GM10266 (cell line): ENCODE measurements at regions not wholly inside any gene's neighbourhood (a gene's known extent, or its start where the extent isn't known, plus 50 kb on each side); places are given as distances from the start of the nearest gene placed in this dataset.

Experiments
- DNase-seq: peaks from one replicate; pipeline ENCODE4 v3.0.0; 2012; ENCODE audit errors: extremely low spot score
- CTCF ChIP-seq: IDR thresholded peaks from 2 replicates; pipeline ENCODE4 v1.5.1; 2012; ENCODE audit warnings: mild to moderate bottlenecking, low read depth; ENCODE audit not compliant: control insufficient read depth, insufficient read depth; ENCODE audit errors: missing control alignments

GRCh38 chr12:67035121-67035520 lies 234.0 kb upstream of the CAND1 start:
- no peak for DNase-seq
- TF ChIP-seq CTCF = no peak

DNA sequence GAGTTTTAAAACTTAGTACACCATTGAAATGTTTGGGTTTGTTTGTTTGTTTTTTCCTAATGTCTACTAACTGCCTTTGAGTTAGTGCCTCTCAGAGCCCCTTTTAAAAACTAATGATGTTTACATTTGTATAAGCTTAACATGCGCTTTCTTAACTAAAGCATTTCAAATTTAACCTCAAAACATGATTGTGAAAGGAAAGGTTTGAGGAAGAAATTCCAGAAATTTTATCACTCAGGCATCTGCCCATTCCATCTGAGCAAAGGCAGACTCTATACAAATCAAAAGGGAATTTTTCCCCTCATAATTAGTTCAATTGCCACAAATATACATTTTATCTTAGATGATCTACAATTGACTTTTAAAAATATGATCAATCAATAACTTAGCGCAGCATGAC lies 230.7 kb upstream of the CAND1 start:
- no peak for DNase-seq
- no peak for TF ChIP-seq CTCF

GRCh38 chr12:67039995-67040860 lies 228.9 kb upstream of the CAND1 start:
- TF ChIP-seq CTCF = no peak
- DNase-seq = no peak

DNA sequence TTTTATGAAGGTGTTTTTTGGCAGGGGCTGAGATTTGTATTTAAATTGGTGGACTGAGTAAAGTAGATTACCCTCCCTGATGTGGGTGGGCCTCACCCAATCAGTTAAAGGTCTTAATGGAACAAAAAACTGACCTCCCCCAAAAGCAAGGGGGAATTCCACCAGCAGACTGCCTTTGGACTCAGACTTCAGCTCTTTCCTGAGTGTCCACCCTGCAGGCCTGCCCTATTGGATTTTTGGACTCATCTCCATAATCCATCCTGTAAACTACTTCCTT lies 228.4 kb upstream of the CAND1 start:
- TF ChIP-seq CTCF = no peak
- DNase-seq = no peak

DNA sequence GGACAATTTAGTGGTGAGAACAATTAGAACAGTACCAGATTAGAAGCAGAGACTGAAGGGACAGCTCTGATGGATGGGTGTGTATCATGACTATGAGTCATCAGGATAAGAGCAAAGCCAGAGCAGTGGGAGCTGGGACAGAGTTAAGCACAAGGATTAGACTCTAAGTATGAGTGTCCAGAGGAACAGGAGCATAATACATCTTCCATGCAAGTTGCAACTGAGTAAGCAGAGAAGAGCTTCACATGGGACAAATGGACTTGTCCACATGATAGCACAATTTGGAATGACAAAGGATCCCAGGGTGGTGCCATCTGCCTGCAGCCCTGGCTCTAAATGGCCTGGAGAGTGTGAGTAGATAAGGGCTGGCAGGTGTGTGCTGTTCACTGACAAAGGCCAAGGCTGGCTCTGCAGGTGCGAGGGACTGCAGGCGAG lies 226.4 kb upstream of the CAND1 start:
- no peak for DNase-seq
- no peak for TF ChIP-seq CTCF

GRCh38 chr12:67043771-67044170 lies 225.4 kb upstream of the CAND1 start:
- DNase-seq = no peak
- TF ChIP-seq CTCF = no peak

- no peak for DNase-seq
- TF ChIP-seq CTCF = no peak
These were observed 223.5 kb upstream of the CAND1 start for GRCh38 chr12:67045650-67046049.
